ENCODE measurements at regions not wholly inside any gene's neighbourhood (a gene's known extent, or its start where the extent isn't known, plus 50 kb on each side); places are given as distances from the start of the nearest gene placed in this dataset.

DNA sequence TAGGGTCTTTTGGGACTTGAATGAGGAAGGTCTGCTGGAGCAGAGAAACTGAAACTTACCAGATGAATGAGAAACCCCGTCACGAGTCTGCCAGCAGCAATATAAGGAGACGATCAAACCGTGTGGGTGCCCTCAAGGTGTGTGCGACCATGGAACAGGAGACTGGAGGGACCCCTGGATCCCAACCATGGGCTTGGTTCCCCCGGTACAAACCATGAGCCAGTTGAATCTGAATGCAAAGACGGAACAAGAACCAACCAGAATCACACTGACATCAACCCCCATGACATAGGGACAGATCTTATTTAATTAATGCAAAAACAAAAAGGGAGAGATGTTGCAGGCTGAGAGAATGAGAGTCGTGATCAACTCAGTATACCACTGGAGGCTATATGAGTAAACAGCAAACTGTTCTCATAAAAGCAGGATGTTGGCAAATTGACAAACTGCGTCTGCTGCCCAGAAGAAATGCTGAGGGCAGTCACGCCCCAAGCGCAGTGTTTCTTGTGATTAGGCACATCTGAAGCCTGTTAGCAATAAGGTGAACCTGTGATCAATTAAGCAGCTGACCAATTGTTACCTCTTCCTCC lies 475.5 kb upstream of the ACO1 start:
- TF ChIP-seq POLR2A (IDR thresholded peaks at IDR 0.05; ENCODE audit: low read depth, low read length) (no peak), MAFK (IDR thresholded peaks at IDR 0.05; ENCODE audit: low read depth, low read length) (no peak), RAD21 (IDR thresholded peaks at IDR 0.05; ENCODE audit: low read length) (no peak), CHD1 (IDR thresholded peaks at IDR 0.05; ENCODE audit: low read depth, low read length) (no peak), CEBPB (IDR thresholded peaks at IDR 0.05; ENCODE audit: low read depth, low read length) (no peak), RFX5 (IDR thresholded peaks at IDR 0.05; ENCODE audit: low read depth, low read length) (no peak), FOS (IDR thresholded peaks at IDR 0.05; ENCODE audit: low read depth, low read length) (no peak), RCOR1 (IDR thresholded peaks at IDR 0.05; ENCODE audit: insufficient replicate concordance, low read length) (no peak), MAZ (IDR thresholded peaks at IDR 0.05; ENCODE audit: borderline replicate concordance, low read depth, low read length) (no peak), SMC3 (IDR thresholded peaks at IDR 0.05; ENCODE audit: low read depth, low read length) (no peak)
- TF ChIP-seq, protein P1, sequence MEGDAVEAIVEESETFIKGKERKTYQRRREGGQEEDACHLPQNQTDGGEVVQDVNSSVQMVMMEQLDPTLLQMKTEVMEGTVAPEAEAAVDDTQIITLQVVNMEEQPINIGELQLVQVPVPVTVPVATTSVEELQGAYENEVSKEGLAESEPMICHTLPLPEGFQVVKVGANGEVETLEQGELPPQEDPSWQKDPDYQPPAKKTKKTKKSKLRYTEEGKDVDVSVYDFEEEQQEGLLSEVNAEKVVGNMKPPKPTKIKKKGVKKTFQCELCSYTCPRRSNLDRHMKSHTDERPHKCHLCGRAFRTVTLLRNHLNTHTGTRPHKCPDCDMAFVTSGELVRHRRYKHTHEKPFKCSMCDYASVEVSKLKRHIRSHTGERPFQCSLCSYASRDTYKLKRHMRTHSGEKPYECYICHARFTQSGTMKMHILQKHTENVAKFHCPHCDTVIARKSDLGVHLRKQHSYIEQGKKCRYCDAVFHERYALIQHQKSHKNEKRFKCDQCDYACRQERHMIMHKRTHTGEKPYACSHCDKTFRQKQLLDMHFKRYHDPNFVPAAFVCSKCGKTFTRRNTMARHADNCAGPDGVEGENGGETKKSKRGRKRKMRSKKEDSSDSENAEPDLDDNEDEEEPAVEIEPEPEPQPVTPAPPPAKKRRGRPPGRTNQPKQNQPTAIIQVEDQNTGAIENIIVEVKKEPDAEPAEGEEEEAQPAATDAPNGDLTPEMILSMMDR (conservative IDR thresholded peaks at IDR 0.05; ENCODE audit: low read depth, low read length), result no peak
- TF ChIP-seq, protein P2, sequence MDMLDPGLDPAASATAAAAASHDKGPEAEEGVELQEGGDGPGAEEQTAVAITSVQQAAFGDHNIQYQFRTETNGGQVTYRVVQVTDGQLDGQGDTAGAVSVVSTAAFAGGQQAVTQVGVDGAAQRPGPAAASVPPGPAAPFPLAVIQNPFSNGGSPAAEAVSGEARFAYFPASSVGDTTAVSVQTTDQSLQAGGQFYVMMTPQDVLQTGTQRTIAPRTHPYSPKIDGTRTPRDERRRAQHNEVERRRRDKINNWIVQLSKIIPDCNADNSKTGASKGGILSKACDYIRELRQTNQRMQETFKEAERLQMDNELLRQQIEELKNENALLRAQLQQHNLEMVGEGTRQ (IDR thresholded peaks at IDR 0.05; ENCODE audit: low read depth, low read length), result no peak
- TF ChIP-seq, protein P3, sequence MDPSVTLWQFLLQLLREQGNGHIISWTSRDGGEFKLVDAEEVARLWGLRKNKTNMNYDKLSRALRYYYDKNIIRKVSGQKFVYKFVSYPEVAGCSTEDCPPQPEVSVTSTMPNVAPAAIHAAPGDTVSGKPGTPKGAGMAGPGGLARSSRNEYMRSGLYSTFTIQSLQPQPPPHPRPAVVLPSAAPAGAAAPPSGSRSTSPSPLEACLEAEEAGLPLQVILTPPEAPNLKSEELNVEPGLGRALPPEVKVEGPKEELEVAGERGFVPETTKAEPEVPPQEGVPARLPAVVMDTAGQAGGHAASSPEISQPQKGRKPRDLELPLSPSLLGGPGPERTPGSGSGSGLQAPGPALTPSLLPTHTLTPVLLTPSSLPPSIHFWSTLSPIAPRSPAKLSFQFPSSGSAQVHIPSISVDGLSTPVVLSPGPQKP (IDR thresholded peaks at IDR 0.05; ENCODE audit: borderline replicate concordance, low read depth, low read length), result no peak
